GM12878 (cell line): ENCODE measurements at regions not wholly inside any gene's neighbourhood (a gene's known extent, or its start where the extent isn't known, plus 50 kb on each side); places are given as distances from the start of the nearest gene placed in this dataset.

ENCODE experiments used
- ATAC-seq: fragments of 200-7000 bp; cut with Tn5 transposase; 3 replicates; pipeline ENCODE4 v1.9.1; 2020; ENCODE audit warnings: mild to moderate bottlenecking, moderate library complexity
- BruUV-seq: library from RNA; stranded (reverse); fragments of 400-500 nt; replicated peaks from 2 replicates; lab custom pipeline; 2021; lab: Mats Ljungman, UMichigan
- CTCF ChIA-PET: fragments of 300-600 bp; sonication (Branson Sonifier 250); formaldehyde crosslinking; extraction: SDS; loops from one replicate; lab custom pipeline; 2021; ENCODE audit warnings: inconsistent platforms; lab: Yijun Ruan, JAX
- POLR2A ChIA-PET: fragments of 350-600 bp; formaldehyde crosslinking; extraction: SDS; loops from one replicate; lab custom pipeline; 2021; ENCODE audit warnings: inconsistent platforms; lab: Charles Lee
- RAD21 ChIA-PET: fragments of 300-600 bp; sonication (Branson Sonifier 250); formaldehyde crosslinking; loops from one replicate; lab custom pipeline; 2023; ENCODE audit warnings: antibody characterized with exemption; ENCODE audit not compliant: unreplicated experiment; lab: Charles Lee
- SMC1A ChIA-PET: fragments of 300-600 bp; sonication (Branson Sonifier 250); formaldehyde crosslinking; loops from one replicate; lab custom pipeline; 2023; ENCODE audit not compliant: unreplicated experiment, uncharacterized antibody; lab: Charles Lee
- DNase-seq: peaks from one replicate; pipeline ENCODE4 v3.0.0-alpha.2; 2011; ENCODE audit warnings: low read depth, low spot score
- FAIRE-seq: peaks from 3 replicates; lab custom pipeline; 2011; peaks lifted over from hg19 to GRCh38; lab: Jason Lieb, UNC
- H2AFZ ChIP-seq: 2 replicates; pipeline ENCODE4 v1.6.0; 2011; ENCODE audit warnings: low read depth, low read length, control low read depth; ENCODE audit not compliant: control insufficient read depth
- H3K27ac ChIP-seq: 2 replicates; pipeline ENCODE4 v1.5.1; 2011; ENCODE audit warnings: control low read depth; ENCODE audit not compliant: control insufficient read depth, insufficient read depth
- H3K27me3 ChIP-seq, 2 experiments: replicated peaks in 1 of 2; 2 replicates each; pipeline versions ENCODE4 v1.6.0 to v1.6.1; 2011; ENCODE audit warnings: low read length in 1 of 2; ENCODE audit not compliant: control insufficient read depth in 2 of 2, insufficient read depth in 2 of 2
- H3K36me3 ChIP-seq, 2 experiments: 2 replicates each; pipeline ENCODE4 v1.5.1; 2011; ENCODE audit warnings: low read length in 1 of 2; ENCODE audit not compliant: control insufficient read depth in 2 of 2, insufficient read depth in 2 of 2
- H3K4me1 ChIP-seq: 2 replicates; pipeline ENCODE4 v1.6.1; 2011; ENCODE audit warnings: mild to moderate bottlenecking, low read length, moderate library complexity, mixed read lengths; ENCODE audit not compliant: control insufficient read depth, insufficient read depth
- H3K4me2 ChIP-seq: 2 replicates; pipeline ENCODE4 v1.6.0; 2011; ENCODE audit warnings: control low read depth; ENCODE audit not compliant: control insufficient read depth, insufficient read depth
- H3K4me3 ChIP-seq: fragments of 200-600 bp; sonication (generic); 2 replicates; pipeline ENCODE4 v1.5.1; 2016
- H3K79me2 ChIP-seq: 2 replicates; pipeline ENCODE4 v1.6.0; 2011; ENCODE audit warnings: low read length; ENCODE audit not compliant: control insufficient read depth, insufficient read depth
- H3K9ac ChIP-seq: 2 replicates; pipeline ENCODE4 v1.8.0; 2011; ENCODE audit warnings: low read length, control low read depth, mixed read lengths; ENCODE audit not compliant: control insufficient read depth, insufficient read depth
- H3K9me3 ChIP-seq: replicated peaks from 3 replicates; pipeline ENCODE4 v1.5.1; 2011; ENCODE audit warnings: mild to moderate bottlenecking, low read length; ENCODE audit not compliant: control insufficient read depth, insufficient read depth
- H4K20me1 ChIP-seq: 2 replicates; pipeline ENCODE4 v1.6.0; 2011; ENCODE audit not compliant: control insufficient read depth, insufficient read depth
- CREM ChIP-seq: IDR thresholded peaks from 2 replicates; pipeline ENCODE4 v1.6.1; 2014; ENCODE audit warnings: antibody characterized with exemption, low read depth
- DPF2 ChIP-seq: fragments of 450-650 bp; IDR thresholded peaks from 2 replicates; pipeline ENCODE4 v1.6.1; 2017; ENCODE audit warnings: mild to moderate bottlenecking
- ESRRA ChIP-seq: IDR thresholded peaks from 2 replicates; pipeline ENCODE4 v1.6.1; 2012; ENCODE audit warnings: mild to moderate bottlenecking, low read length, improper control_type of control experiment
- FOXK2 ChIP-seq: fragments of 450-650 bp; IDR thresholded peaks from 2 replicates; pipeline ENCODE4 v1.6.1; 2017; ENCODE audit warnings: mild to moderate bottlenecking, moderate library complexity
- MLLT1 ChIP-seq: fragments of 450-650 bp; IDR thresholded peaks from 2 replicates; pipeline ENCODE4 v1.6.1; 2016; ENCODE audit warnings: mild to moderate bottlenecking
- NFIC ChIP-seq: IDR thresholded peaks from 2 replicates; pipeline ENCODE4 v1.6.1; 2012; ENCODE audit warnings: low read depth, mild to moderate bottlenecking, inconsistent platforms, low read length, moderate library complexity
- RCOR1 ChIP-seq: conservative IDR thresholded peaks from 2 replicates; pipeline ENCODE4 v1.6.1; 2012; ENCODE audit warnings: low read depth, low read length, improper control_type of control experiment
- RFX5 ChIP-seq: IDR thresholded peaks from 2 replicates; pipeline ENCODE4 v1.6.1; 2011; ENCODE audit warnings: low read depth, low read length, improper control_type of control experiment
- SUPT20H ChIP-seq: IDR thresholded peaks from 2 replicates; pipeline ENCODE4 v1.6.1; 2011; ENCODE audit warnings: low read depth, mild to moderate bottlenecking, low read length, moderate library complexity, borderline replicate concordance; ENCODE audit not compliant: control insufficient read depth
- USF2 ChIP-seq: IDR thresholded peaks from 2 replicates; pipeline ENCODE4 v1.6.1; 2011; ENCODE audit warnings: low read depth, low read length, improper control_type of control experiment, borderline replicate concordance
- YBX1 ChIP-seq: fragments of 450-650 bp; IDR thresholded peaks from 2 replicates; pipeline ENCODE4 v1.6.1; 2016; ENCODE audit warnings: antibody characterized with exemption
- WGBS: methylation state at CpG from one replicate; pipeline ENCODE4 v1.1.6; 2016; ENCODE audit warnings: low lambda C conversion rate; ENCODE audit not compliant: insufficient replicate concordance, insufficient coverage; ENCODE audit errors: missing lambda C conversion rate; 5-methylcytosine and 5-hydroxymethylcytosine counted together
- in situ Hi-C: fragments of 300-500 bp; cut with MboI; formaldehyde crosslinking; loops from 9 replicates; pipeline ENCODE4 v1.14.3; 2018; ENCODE audit warnings: mixed read lengths
- intact Hi-C: fragments of 100-400 bp; cut with micrococcal nuclease; formaldehyde crosslinking; loops from one replicate; pipeline ENCODE4 v1.14.2; 2022; ENCODE audit not compliant: unreplicated experiment

- TF ChIP-seq RFX5 (no peak), FOXK2 (no peak), MLLT1 (no peak)
- no peaks in the 10 kb centered on the region for H3K79me2 ChIP-seq
- in situ Hi-C loops (no loop called here), intact Hi-C loops (no loop called here)
- no peak overlapping the region for H3K27ac ChIP-seq
- ChIA-PET POLR2A (interaction anchor here (0.5 to 0.7 kb wide), 3 partner anchors 12 to 520 kb away, joined by 3 to 6 read pairs (median 5); no protein-coding TSS in a partner anchor), SMC1A (interaction anchor here (0.6 kb wide), 1 partner anchor 519 kb away, joined by 3 read pairs; no protein-coding TSS in a partner anchor), CTCF (interaction anchor here (0.7 kb wide), 2 partner anchors 56 to 671 kb away, joined by 3 to 7 read pairs; no protein-coding TSS in a partner anchor), RAD21 (interaction anchor here (0.7 kb wide), 1 partner anchor 295 kb away, joined by 3 read pairs; no protein-coding TSS in a partner anchor)
- no TSS peak for BruUV-seq
- H3K27me3 ChIP-seq, result no peaks in the 10 kb centered on the region
- 45% methylated on average over 2 of the region's 2 CpGs for WGBS
- no peak for FAIRE-seq
- no peak overlapping the region for H3K4me2 ChIP-seq
- H3K9ac ChIP-seq, result no peak overlapping the region
- no peaks in the 10 kb centered on the region for H3K36me3 ChIP-seq
- DNase-seq, result no peak
- no peaks in the 10 kb centered on the region for H4K20me1 ChIP-seq
- no peaks in the 10 kb centered on the region for H3K9me3 ChIP-seq
- H3K4me3 ChIP-seq, result no peak overlapping the region
- no peaks in the 10 kb centered on the region for H3K4me1 ChIP-seq
- H2AFZ ChIP-seq, result no peak overlapping the region
- ATAC-seq, result no peak
These were observed 464.9 kb downstream of the EPM2A start for GRCh38 chr6:145270464-145270863.

GRCh38 chr6:145271040-145271439 is 464.3 kb downstream of the EPM2A start:
- ChIA-PET SMC1A (interaction anchor here (0.6 kb wide), 1 partner anchor 520 kb away, joined by 3 read pairs; no protein-coding TSS in a partner anchor), RAD21 (interaction anchor here (0.7 kb wide), 1 partner anchor 294 kb away, joined by 3 read pairs; no protein-coding TSS in a partner anchor), POLR2A (no interaction called here), CTCF (interaction anchor here (0.7 kb wide), 1 partner anchor 56 kb away, joined by 3 read pairs; no protein-coding TSS in a partner anchor)
- TF ChIP-seq USF2 (no peak), YBX1 (no peak), SUPT20H (no peak), DPF2 (no peak), RCOR1 (no peak), CREM (no peak), ESRRA (no peak), NFIC (no peak)
- in situ Hi-C loops, result no loop called here
- DNase-seq (no peak), ATAC-seq (no peak), FAIRE-seq (no peak)
- H3K27ac ChIP-seq, result no peak overlapping the region
- H3K9ac ChIP-seq, result no peak overlapping the region
- no TSS peak for BruUV-seq
- WGBS, result 38% methylated on average over 4 of the region's 4 CpGs
- no peaks in the 10 kb centered on the region for H3K79me2 ChIP-seq
- H3K36me3 ChIP-seq, result no peaks in the 10 kb centered on the region
- intact Hi-C loops, result no loop called here
- no peaks in the 10 kb centered on the region for H3K9me3 ChIP-seq
- no peak overlapping the region for H3K4me3 ChIP-seq
- no peak overlapping the region for H3K4me2 ChIP-seq
- no peaks in the 10 kb centered on the region for H4K20me1 ChIP-seq
- H3K4me1 ChIP-seq, result no peaks in the 10 kb centered on the region
- no peak overlapping the region for H2AFZ ChIP-seq
- H3K27me3 ChIP-seq, result no peaks in the 10 kb centered on the region
